Skin of body (tissue), 2 donors: ENCODE measurements at regions not wholly inside any gene's neighbourhood (a gene's known extent, or its start where the extent isn't known, plus 50 kb on each side); places are given as distances from the start of the nearest gene placed in this dataset. TPM values are rescaled to one million over a fixed set of nuclear protein-coding genes. Genes with fewer than 3 reads are reported as not detected.

ENCODE experiments used
- DNase-seq: peaks from one replicate; lab custom pipeline; 2025; lab: John Stamatoyannopoulos, UW
- small RNA-seq: library from RNA; depleted of rRNA; stranded (forward); fragments of <200 nt; gene quantifications from one replicate; pipeline ENCODE3, GENCODE V24; 2014; ENCODE audit warnings: low replicate concordance

- no peak for DNase-seq
Observed at GRCh38 chr10:22766693-22767092, 52.3 kb upstream of the PIP4K2A start.

- DNase-seq, result no peak
Observed at GRCh38 chr10:22765660-22766547, 51.5 kb upstream of the PIP4K2A start.

- peak; percentile 47 for DNase-seq
Observed at GRCh38 chr10:22764639-22765038, 50.3 kb upstream of the PIP4K2A start.

Small RNA genes in the stretch of these regions (small RNA-seq; reads per million reads assigned to genes)
- gene RNU6-413P, result not detected
